ENCODE measurements at regions not wholly inside any gene's neighbourhood (a gene's known extent, or its start where the extent isn't known, plus 50 kb on each side); places are given as distances from the start of the nearest gene placed in this dataset.

GRCh38 chr5:23064710-23065109 is 211.6 kb upstream of the CDH12 start:
- DNase-seq (ENCODE audit: low read depth, low spot score) (no peak), ATAC-seq (no peak)
- BruUV-seq (replicated peaks) = no TSS peak
- H3K4me3 ChIP-seq (ENCODE audit: low read depth in 2 of 2, low read length in 2 of 2) = no peak overlapping the region
- ChIA-PET CTCF (no interaction called here), POLR2A (no interaction called here)
- no peaks in the 10 kb centered on the region for H3K27me3 ChIP-seq (ENCODE audit: control insufficient read depth, insufficient read depth, low read length)
- no peaks in the 10 kb centered on the region for H3K9me3 ChIP-seq (ENCODE audit: control insufficient read depth, insufficient read depth, low read depth, low read length)
- intact Hi-C loops (cut with micrococcal nuclease; ENCODE audit: unreplicated experiment) = no loop called here
- no peaks in the 10 kb centered on the region for H3K4me1 ChIP-seq (ENCODE audit: control insufficient read depth, insufficient read depth, low read length)
- no peak overlapping the region for H3K27ac ChIP-seq (ENCODE audit: low read length)
- no peaks in the 10 kb centered on the region for H3K36me3 ChIP-seq (ENCODE audit: control insufficient read depth, insufficient read depth, low read length)
- TF ChIP-seq, protein P1, sequence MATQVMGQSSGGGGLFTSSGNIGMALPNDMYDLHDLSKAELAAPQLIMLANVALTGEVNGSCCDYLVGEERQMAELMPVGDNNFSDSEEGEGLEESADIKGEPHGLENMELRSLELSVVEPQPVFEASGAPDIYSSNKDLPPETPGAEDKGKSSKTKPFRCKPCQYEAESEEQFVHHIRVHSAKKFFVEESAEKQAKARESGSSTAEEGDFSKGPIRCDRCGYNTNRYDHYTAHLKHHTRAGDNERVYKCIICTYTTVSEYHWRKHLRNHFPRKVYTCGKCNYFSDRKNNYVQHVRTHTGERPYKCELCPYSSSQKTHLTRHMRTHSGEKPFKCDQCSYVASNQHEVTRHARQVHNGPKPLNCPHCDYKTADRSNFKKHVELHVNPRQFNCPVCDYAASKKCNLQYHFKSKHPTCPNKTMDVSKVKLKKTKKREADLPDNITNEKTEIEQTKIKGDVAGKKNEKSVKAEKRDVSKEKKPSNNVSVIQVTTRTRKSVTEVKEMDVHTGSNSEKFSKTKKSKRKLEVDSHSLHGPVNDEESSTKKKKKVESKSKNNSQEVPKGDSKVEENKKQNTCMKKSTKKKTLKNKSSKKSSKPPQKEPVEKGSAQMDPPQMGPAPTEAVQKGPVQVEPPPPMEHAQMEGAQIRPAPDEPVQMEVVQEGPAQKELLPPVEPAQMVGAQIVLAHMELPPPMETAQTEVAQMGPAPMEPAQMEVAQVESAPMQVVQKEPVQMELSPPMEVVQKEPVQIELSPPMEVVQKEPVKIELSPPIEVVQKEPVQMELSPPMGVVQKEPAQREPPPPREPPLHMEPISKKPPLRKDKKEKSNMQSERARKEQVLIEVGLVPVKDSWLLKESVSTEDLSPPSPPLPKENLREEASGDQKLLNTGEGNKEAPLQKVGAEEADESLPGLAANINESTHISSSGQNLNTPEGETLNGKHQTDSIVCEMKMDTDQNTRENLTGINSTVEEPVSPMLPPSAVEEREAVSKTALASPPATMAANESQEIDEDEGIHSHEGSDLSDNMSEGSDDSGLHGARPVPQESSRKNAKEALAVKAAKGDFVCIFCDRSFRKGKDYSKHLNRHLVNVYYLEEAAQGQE (IDR thresholded peaks at IDR 0.05; ENCODE audit: insufficient read depth in 1 of 2, low read depth in 2 of 2, low read length in 1 of 2) = no peak
- TF ChIP-seq, protein P2, sequence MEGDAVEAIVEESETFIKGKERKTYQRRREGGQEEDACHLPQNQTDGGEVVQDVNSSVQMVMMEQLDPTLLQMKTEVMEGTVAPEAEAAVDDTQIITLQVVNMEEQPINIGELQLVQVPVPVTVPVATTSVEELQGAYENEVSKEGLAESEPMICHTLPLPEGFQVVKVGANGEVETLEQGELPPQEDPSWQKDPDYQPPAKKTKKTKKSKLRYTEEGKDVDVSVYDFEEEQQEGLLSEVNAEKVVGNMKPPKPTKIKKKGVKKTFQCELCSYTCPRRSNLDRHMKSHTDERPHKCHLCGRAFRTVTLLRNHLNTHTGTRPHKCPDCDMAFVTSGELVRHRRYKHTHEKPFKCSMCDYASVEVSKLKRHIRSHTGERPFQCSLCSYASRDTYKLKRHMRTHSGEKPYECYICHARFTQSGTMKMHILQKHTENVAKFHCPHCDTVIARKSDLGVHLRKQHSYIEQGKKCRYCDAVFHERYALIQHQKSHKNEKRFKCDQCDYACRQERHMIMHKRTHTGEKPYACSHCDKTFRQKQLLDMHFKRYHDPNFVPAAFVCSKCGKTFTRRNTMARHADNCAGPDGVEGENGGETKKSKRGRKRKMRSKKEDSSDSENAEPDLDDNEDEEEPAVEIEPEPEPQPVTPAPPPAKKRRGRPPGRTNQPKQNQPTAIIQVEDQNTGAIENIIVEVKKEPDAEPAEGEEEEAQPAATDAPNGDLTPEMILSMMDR (IDR thresholded peaks at IDR 0.05) = no peak
- no peak for TF ChIP-seq TCF7L2 (IDR thresholded peaks at IDR 0.05; ENCODE audit: low read depth, low read length)
- no peak for TF ChIP-seq POLR2AphosphoS5 (IDR thresholded peaks at IDR 0.05; ENCODE audit: low read depth, low read length)
- TF ChIP-seq SIN3A (IDR thresholded peaks at IDR 0.05; ENCODE audit: borderline replicate concordance, insufficient read depth, low read depth, low read length) = no peak
- in situ Hi-C loops (cut with HindIII; ENCODE audit: low pct_unique_long_range_greater_than_20kb, low sequenced_read_pairs) = no loop called here

- ChIA-PET POLR2A (no interaction called here), CTCF (no interaction called here)
- ATAC-seq (no peak), DNase-seq (ENCODE audit: low read depth, low spot score) (no peak)
- Histone ChIP-seq H3K4me1 (ENCODE audit: control insufficient read depth, insufficient read depth, low read length) (no peaks in the 10 kb centered on the region), H3K36me3 (ENCODE audit: control insufficient read depth, insufficient read depth, low read length) (no peaks in the 10 kb centered on the region), H3K27me3 (ENCODE audit: control insufficient read depth, insufficient read depth, low read length) (no peaks in the 10 kb centered on the region), H3K27ac (ENCODE audit: low read length) (no peak overlapping the region), H3K9me3 (ENCODE audit: control insufficient read depth, insufficient read depth, low read depth, low read length) (no peaks in the 10 kb centered on the region), H3K4me3 (ENCODE audit: low read depth in 2 of 2, low read length in 2 of 2) (no peak overlapping the region)
- TF ChIP-seq POLR2AphosphoS5 (IDR thresholded peaks at IDR 0.05; ENCODE audit: low read depth, low read length) (no peak), TCF7L2 (IDR thresholded peaks at IDR 0.05; ENCODE audit: low read depth, low read length) (no peak), SIN3A (IDR thresholded peaks at IDR 0.05; ENCODE audit: borderline replicate concordance, insufficient read depth, low read depth, low read length) (no peak)
- TF ChIP-seq, protein P2 (IDR thresholded peaks at IDR 0.05) = no peak
- TF ChIP-seq, protein P1 (IDR thresholded peaks at IDR 0.05; ENCODE audit: insufficient read depth in 1 of 2, low read depth in 2 of 2, low read length in 1 of 2) = no peak
- intact Hi-C loops (cut with micrococcal nuclease; ENCODE audit: unreplicated experiment) (no loop called here), in situ Hi-C loops (cut with HindIII; ENCODE audit: low pct_unique_long_range_greater_than_20kb, low sequenced_read_pairs) (no loop called here)
- no TSS peak for BruUV-seq (replicated peaks)
Measured at GRCh38 chr5:23053846-23054245, 200.7 kb upstream of the CDH12 start.
